GM21723 (cell line): ENCODE measurements at regions not wholly inside any gene's neighbourhood (a gene's known extent, or its start where the extent isn't known, plus 50 kb on each side); places are given as distances from the start of the nearest gene placed in this dataset.

ENCODE experiments used
- ATAC-seq: cut with Tn5 transposase; IDR thresholded peaks from one replicate; pipeline ENCODE4 v1.9.1; 2021; ENCODE audit warnings: mild to moderate bottlenecking, moderate library complexity; ENCODE audit not compliant: unreplicated experiment

DNA sequence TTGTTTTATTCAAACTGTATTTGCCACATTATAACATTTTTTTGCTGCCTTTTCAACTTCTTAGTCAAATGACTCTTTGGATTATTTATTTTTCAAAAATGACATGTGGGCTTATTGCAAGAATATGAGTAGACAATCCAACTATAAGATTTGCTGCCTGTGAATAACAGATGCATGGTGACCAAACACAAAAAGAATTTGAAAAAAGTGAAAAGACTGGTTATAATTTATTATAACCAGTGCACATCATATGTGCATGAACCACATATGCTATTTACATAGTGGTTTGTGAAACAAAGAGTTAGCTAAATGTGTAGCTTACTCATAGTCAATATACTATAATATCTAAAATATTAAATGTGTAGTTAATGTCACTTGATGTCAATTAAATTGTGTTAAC lies 2086.8 kb downstream of the ARAP2 start:
- ATAC-seq = no peak

DNA sequence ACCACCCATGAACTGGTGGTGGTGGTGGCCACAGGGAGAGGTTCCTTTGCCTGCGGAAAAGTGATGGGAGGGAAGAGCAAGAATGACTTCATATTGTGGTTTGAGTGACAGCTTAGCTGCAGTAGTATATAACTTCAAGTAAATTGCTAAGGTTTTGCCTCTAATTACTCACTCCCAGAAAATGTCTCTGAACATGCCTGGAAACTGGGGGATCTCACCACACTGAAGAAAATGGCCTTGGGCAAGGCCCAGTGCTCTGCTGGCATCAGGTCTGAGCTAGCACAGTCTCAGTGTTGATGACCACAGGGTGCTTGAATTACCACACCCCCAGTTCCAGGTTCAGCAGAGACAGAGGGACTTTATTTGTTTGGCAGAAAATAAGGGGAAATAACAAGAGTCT lies 2085.4 kb downstream of the ARAP2 start:
- ATAC-seq = no peak

DNA sequence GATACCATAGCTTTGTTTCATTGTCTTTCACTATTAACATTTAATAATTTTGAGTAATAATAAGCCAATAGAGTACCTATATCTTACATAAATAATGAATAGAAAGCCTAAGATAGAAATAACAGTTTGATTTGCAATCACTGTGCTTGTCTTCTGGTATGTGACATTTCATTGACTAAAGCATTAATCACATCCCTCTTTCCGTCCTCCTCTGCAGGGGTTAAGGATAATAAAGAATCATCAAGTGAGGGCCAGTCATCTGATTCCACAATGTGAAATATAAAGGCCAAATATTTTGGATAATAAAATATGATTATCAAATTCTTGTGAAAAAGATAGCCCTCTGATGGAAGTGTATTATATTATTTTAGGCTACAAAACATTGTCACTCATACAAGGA lies 2073.4 kb downstream of the ARAP2 start:
- no peak for ATAC-seq

DNA sequence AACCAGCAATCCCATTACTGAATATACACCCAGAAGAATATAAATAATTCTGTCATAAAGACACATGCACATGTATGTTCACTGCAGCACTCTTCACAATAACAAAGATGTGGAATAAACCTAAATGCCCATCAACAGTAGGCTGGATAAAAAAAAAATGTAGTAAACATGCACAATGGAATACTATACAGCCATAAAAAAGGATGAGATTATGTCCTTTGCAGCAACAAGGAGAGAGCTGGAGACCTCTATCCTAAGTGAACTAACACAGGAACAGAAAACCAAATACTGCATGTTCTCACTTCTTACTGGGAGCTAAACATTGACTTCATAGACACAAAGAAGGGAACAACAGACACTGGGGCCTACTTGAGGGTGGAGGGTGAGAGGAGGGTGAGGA lies 2067.7 kb downstream of the ARAP2 start:
- no peak for ATAC-seq

DNA sequence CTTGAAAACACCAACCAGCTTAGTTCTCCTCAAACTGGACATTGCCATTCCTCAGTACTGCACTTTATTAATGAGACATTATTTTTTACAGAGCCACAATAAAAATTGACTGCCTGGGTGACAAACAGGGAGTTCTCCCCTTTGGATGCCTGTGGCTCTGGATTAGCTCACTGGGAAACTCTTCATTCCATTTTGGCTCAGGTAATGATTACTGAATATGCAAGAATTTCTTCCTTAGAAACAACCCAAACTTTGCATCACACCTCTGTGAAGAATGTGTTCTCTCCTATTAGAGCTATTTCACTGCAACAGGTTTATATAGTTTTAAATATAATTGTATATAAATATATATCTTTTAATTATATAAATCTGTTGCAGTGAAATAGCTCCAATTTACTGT lies 2065.8 kb downstream of the ARAP2 start:
- ATAC-seq = no peak

DNA sequence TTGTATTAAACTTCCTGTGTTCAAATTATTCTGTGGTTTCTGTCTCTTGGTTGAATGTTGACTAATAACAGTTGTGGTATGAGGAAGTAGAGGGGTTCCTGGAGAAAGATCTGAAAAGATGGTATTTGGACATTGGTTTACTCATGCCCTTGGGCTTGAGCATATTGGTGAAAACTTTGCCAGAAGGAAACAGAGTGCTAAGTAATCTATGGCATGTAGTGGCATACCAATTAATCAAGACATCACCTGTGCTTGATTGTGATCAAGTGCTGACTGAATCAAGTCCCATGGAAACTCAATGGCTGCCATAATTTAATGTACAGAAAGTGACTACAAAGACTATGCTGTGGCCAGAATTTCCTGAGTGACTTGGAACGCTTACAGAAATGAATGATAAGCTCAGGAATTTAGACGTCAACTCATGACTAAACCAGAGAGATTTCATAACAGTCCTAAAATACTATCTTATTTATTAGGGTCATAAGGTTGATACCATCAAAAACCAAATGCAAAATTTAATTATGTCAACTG lies 2062.9 kb downstream of the ARAP2 start:
- ATAC-seq = no peak

DNA sequence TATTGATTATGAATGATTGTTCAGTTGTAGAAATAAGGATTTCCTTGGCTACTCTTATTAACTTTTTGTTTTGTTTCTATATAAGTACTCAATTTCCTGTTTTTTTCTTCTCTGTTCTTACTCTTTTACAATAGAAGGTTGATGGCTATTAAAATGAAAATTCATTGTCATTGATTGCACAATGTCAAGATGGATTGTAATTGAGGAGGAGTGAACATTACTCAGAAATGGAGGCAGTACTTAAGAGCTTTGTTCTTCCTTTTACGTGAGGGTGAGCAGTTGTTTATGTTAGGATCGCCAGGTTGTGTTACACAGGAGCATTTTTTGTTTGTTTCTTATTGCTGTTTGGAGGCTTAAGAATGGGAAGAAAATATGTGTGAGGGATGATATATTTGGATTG lies 2062.4 kb downstream of the ARAP2 start:
- no peak for ATAC-seq

DNA sequence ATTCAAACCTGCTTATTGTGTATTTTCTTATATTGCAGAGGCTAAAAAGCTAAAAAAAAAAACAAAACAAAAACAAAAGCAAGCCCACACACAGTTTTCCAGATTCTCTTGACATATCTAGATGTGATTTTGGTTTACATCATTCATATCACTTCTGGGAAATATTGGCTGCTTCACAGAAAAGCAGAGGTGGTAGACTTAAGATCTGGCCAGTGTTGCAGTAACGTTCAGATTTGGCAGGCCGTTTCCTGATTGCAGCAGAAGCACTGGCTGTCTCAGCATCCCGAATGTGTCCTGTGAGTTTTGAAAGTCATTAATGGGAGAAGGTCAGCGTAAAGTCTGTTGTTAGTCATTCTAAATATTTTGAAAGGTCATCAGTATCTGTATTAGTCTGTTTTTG lies 2062.0 kb downstream of the ARAP2 start:
- no peak for ATAC-seq

DNA sequence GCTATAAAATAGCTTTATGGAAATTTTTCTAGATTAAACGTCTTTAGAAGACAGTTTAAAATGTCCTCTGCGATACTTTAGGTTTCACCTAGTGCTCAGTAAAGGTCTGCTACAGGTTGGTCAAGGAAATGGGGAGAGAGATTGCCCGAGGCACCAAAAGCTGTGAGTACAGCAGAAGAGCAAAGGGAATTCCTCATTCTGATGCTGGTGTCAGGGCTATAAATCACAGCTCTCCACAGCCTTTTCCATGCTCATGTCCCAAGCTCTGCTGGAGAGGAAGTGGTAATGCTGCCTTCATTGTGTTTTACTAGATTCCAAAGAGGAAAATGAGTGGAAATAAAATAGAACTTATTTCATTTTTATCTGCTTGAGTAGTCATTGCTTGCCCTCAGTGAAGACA lies 2060.4 kb downstream of the ARAP2 start:
- no peak for ATAC-seq

DNA sequence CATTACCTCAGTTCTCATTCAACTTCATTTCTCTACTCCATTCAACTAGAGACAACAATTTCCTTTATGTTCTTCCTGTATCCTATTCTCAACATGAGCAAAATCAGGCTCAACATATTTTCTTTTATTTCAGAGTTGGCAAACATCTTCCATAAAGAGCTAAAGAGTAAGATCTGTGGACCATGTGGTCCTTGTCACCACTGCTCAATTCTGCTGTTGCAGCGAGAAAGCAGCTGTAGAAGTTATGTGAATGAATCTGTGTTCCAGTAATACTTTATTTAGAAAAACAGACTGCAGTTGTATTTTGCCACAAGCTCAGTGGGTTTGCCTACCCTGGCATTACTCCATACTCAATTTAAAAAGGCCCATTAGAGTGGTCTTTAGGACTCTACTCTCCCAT lies 2057.3 kb downstream of the ARAP2 start:
- no peak for ATAC-seq

DNA sequence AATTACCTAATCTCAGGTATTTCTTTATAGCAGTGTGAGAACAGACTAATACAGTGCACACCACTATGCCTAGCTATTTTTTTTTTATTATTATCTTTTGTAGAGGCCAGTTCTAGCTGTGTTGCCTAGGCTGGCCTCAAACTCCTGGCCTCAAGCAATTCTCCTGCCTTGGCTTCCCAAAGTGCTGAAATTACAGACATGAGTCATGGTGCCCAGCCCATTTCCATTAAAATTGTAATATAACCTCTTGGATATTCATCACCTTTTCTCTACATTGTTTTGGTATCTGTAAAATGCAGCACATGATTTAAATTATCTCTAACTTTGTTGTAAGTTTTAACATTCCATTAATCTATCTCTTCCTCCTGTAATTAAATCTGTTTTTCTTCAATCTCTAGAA lies 2052.9 kb downstream of the ARAP2 start:
- ATAC-seq = no peak

DNA sequence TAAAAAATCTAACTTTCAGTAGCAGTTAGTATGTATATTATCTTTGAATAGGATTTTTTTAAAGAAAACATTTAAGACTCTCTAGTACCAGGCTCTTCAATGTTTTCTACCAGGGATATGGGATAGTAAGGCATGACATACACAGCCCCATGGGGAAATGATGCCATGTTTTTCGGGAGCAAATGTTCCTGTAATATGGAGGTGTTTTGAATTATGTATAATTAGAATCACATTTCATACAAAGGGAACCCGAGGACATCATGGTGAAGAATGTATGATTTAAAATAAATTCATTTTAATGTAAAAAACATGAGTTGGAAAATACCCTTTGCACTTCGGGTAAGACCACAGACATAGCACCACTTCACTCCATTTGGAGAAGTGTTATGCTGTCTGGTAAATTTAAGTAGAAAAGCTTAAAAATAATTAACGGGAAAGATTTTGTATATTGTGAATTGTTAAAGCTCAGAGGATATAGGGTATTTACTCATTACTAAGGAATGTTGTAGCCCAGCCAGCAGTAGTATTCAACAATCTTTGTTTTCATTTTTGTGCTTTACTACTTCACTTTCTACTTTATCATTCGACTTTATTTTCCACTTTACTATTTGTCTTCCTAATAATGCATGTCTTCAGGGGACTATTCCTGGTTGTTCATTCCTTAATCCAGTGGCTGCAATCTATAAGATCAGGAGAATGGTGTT lies 2050.7 kb downstream of the ARAP2 start:
- ATAC-seq = no peak

DNA sequence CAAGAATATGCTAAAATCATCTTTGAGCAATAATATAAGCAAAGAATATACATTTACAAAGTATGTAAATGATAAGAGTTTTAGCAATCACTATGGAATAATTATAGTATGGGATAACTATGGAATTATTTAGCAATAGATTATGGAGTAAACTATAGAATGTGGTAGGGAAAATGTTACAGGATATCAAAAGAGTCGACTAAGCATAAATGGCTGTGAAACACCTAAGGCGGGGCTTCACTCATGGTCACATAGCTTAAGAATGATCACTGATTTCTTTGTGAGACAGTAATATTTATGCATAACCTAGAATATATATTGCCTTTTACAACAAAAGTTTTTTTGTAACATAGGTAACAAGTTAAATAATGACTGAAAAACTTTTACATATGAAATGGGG lies 2049.7 kb downstream of the ARAP2 start:
- no peak for ATAC-seq

DNA sequence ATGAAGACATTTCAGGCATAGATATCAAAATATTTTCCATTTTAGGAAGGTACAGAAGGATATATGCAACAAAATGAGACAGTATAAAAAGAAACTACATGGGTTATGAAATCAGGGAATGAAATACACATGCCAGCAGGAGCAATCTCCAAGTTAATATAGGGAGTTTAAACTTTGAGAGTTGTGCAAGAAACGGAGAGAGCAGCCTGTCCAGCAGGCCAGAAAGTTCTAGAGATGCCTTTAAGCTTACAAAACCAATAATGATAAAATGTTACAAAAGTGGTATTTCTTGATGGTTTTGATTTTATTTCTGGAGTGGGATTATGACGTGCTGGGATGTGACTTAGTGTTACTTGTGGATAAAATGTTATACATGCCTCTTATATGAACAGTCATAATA lies 2047.9 kb downstream of the ARAP2 start:
- no peak for ATAC-seq

DNA sequence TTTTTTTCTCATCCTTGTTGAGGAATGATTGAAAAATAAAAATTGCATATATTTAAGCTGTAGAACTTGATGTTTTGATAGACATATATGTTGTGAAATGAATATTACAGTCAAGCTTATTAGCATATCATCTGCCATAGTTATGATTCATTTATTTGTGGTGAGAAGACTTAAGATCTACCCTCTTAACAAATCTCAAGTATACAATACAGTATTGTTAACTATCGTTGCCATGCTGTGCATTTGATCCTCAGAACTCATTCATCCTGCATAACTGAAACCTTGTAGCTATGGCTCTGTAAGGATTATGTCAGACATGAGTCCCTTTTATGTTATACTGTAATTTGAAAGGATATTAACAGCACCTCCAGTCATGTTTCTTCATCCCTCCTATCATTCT lies 2045.3 kb downstream of the ARAP2 start:
- ATAC-seq = no peak

DNA sequence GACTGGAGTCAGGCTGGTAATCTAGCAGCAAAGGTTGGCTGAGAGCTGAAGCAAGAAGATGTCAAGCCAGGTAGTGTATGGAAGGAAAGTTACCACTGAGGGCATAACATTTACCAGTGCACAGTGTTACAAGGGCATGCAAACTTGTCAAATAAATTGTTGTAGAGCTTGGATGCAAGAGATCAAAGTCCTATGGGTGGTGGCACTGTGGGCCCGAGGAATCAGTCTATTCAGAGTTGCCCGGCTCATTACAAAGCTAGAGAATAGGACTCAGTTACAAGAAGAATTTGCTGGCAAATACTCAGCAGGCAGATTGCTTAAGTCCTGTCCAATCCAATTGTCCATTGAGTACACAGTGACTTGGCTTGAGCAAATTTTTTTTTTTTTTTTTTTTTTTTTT lies 2043.8 kb downstream of the ARAP2 start:
- ATAC-seq = no peak

DNA sequence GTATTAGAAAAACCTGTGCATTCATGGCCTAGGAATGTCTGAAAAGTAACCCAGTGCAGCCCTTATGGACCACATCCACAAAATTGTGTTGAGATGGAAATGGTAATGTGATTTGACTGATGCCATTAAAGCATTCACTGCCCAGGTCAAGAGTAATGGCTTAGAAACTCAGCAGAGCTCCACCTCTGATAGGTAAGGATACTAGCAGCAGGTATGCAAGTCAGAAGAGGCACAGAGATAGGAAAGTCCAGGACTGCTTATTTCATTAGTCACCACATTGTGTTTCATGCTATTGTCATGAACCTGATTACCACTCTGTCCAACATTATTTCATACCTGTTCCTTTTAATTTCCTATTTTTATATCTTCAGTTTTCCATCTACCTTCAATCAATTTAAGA lies 2042.2 kb downstream of the ARAP2 start:
- ATAC-seq = no peak

DNA sequence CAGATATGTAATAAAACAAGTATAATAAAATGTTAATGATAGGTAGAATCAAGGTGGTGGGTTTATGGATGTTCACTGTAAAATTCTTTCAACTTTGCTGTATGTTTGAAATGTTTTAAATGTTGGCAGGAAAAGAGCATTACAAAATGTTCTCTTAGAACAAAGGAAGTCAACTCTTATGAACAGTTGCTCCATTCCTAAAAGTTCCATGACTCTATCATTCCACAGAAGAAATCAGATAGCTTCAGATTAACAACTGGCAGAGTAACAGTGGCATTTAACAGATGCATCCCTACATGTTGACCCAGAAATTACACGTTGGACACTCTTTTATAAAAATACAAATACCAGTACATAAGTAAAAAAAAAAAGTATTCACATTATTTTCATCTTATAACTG lies 2023.7 kb downstream of the ARAP2 start:
- ATAC-seq = no peak

DNA sequence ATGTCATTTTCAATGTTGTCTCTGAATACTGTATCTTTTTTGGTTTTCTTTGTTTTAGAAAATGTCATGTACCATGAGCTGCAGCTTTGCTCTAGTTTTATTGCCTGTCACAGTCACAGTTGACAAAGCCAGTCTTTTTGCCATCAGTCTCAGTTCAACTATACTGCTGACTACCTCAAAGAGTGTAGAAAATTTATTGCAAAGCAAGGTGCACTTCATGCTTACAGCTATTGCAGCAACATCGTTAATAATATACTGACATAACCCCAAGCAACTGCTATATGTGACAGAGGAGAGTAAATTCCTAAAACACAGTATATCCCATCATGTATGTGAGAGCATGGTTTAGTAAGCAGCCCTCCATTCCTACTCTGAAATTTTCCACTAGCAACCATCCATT lies 2022.3 kb downstream of the ARAP2 start:
- no peak for ATAC-seq

DNA sequence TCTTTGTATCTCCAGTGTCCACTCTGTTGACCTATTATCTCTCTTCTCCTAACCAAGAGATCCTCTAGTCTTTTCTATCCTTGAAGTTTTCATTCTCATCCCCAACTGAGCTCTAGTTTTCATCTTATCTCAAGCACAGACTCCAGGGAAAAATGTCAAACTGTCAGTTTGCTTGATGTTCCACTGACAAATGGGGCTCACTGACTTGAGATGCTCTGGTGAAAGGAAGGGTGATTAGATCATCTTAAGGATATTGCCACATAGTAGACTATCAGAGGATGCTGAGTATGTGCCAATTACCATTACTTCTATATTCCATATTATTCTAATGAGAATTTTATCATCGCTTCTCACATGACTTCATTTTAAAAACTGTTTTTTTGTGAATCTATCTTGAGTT lies 2008.2 kb downstream of the ARAP2 start:
- ATAC-seq = no peak

DNA sequence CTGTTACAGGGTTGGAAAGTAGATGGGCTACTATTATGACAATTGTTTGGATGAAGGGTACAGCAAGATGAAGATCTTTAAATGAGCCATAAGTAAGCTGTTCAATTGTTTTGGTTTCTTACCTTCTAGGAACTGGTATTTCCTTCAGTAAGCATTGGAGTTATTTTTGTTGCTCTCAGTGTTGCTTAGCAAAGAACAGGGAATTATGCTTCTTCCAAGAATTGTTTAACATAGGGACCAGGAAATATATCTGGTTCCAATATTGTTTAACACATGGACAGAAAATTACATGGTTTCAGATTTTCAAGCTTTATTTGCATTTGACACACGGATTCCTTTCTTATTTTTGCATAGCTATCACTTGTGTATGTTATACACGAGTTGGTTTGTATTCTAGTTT lies 1999.0 kb downstream of the ARAP2 start:
- ATAC-seq = no peak

DNA sequence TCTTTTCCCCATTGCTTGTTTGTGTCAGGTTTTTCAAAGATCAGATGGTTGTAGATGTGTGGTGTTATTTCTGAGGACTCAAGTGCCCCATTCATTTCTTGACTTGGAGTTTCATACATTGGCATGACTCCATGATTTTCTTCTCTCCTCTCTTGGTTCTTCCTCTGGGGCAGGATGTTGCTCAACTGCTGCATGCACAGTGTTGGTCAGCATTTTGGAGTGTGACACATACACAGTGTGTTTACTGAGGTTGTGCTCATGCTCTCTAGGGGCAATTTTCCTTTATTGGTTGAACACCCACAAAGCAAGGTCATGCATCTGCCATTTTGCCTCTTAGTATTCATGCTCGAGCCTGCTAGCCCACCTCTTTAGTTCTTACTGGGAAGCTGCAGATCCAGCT lies 1993.8 kb downstream of the ARAP2 start:
- ATAC-seq = no peak

DNA sequence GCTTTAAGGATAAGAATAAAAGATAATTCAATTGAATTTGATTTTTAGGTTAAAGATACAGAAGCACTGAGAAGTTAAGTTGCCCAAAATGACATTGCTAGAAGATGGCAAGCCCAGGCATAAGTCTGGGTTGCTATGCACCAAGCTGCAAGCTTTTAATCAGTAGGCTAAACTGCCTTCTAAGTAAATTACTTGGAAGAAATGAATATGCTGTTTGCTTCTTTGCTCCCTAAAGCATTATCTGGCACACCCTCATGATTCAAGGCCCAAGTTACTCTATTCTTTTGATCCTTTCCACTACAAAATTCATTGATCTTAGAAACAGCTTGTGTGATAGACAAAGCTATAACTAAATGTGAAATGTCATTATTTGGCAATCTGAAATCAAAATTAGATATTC lies 1991.1 kb downstream of the ARAP2 start:
- ATAC-seq = no peak
